Neural progenitor cell (in vitro differentiated cells): ENCODE measurements at regions not wholly inside any gene's neighbourhood (a gene's known extent, or its start where the extent isn't known, plus 50 kb on each side); places are given as distances from the start of the nearest gene placed in this dataset.

ENCODE experiments used
- DNase-seq: peaks from one replicate; pipeline ENCODE4 v3.0.0-alpha.2; 2016; ENCODE audit warnings: low spot score
- H2AFZ ChIP-seq: fragments of 200-600 bp; sonication (generic); replicated peaks from 2 replicates; pipeline ENCODE4 v1.6.1; 2016; ENCODE audit warnings: antibody characterized with exemption
- H3F3A ChIP-seq: fragments of 200-600 bp; sonication (generic); 2 replicates; pipeline ENCODE4 v1.6.1; 2016; ENCODE audit warnings: antibody characterized with exemption, low read depth
- H3K27ac ChIP-seq: fragments of 200-600 bp; sonication (generic); 2 replicates; pipeline ENCODE4 v1.5.1; 2016; ENCODE audit warnings: mild to moderate bottlenecking
- H3K27me3 ChIP-seq: fragments of 200-600 bp; sonication (generic); 2 replicates; pipeline ENCODE4 v1.6.1; 2016; ENCODE audit warnings: mild to moderate bottlenecking, moderate library complexity
- H3K36me3 ChIP-seq: fragments of 200-600 bp; sonication (generic); 2 replicates; pipeline ENCODE4 v1.5.1; 2016
- H3K4me1 ChIP-seq: fragments of 200-600 bp; sonication (generic); 2 replicates; pipeline ENCODE4 v1.6.1; 2016; ENCODE audit warnings: mixed run types
- H3K4me2 ChIP-seq: fragments of 200-600 bp; sonication (generic); 2 replicates; pipeline ENCODE4 v1.6.1; 2016
- H3K4me3 ChIP-seq: fragments of 200-600 bp; sonication (generic); 2 replicates; pipeline ENCODE4 v1.5.1; 2016
- H3K79me2 ChIP-seq: fragments of 200-600 bp; sonication (generic); 2 replicates; pipeline ENCODE4 v1.6.1; 2016; ENCODE audit warnings: low read depth
- H3K9ac ChIP-seq: fragments of 200-600 bp; sonication (generic); 2 replicates; pipeline ENCODE4 v1.6.1; 2016
- H3K9me3 ChIP-seq: fragments of 200-600 bp; sonication (generic); 2 replicates; pipeline ENCODE4 v1.5.1; 2016; ENCODE audit warnings: low read depth
- H4K20me1 ChIP-seq: fragments of 200-600 bp; sonication (generic); 2 replicates; pipeline ENCODE4 v1.6.1; 2016; ENCODE audit warnings: low read depth
- H3K27ac Mint-ChIP-seq: 3 replicates; pipeline ENCODE4 v1.8.0; 2021; ENCODE audit warnings: mixed read lengths
- H3K27me3 Mint-ChIP-seq: 2 replicates; pipeline ENCODE4 v1.8.0; 2022; ENCODE audit warnings: low read depth, mild to moderate bottlenecking, inconsistent platforms, moderate library complexity, mixed read lengths; ENCODE audit not compliant: insufficient read depth
- H3K36me3 Mint-ChIP-seq: 3 replicates; pipeline ENCODE4 v1.8.0; 2021; ENCODE audit warnings: mixed read lengths
- H3K4me1 Mint-ChIP-seq: 3 replicates; pipeline ENCODE4 v1.8.0; 2021; ENCODE audit warnings: mixed read lengths
- H3K4me3 Mint-ChIP-seq: 3 replicates; pipeline ENCODE4 v1.8.0; 2021; ENCODE audit warnings: mild to moderate bottlenecking, moderate library complexity, mixed read lengths
- H3K9me3 Mint-ChIP-seq: 3 replicates; pipeline ENCODE4 v1.8.0; 2020; ENCODE audit warnings: mixed read lengths
- EZH2 ChIP-seq: fragments of 200-600 bp; sonication (generic); IDR thresholded peaks from 2 replicates; pipeline ENCODE4 v1.6.1; 2017; ENCODE audit warnings: antibody characterized with exemption, mild to moderate bottlenecking, moderate library complexity
- EZH2phosphoT487 ChIP-seq: fragments of 200-600 bp; sonication (generic); IDR thresholded peaks from 2 replicates; pipeline ENCODE4 v1.6.1; 2017; ENCODE audit warnings: antibody characterized with exemption
- TF ChIP-seq, protein P1 (sequence below): fragments of 200-600 bp; sonication (generic); IDR thresholded peaks from 2 replicates; pipeline ENCODE4 v1.5.1; 2017; ENCODE audit warnings: antibody characterized with exemption, mild to moderate bottlenecking

DNA sequence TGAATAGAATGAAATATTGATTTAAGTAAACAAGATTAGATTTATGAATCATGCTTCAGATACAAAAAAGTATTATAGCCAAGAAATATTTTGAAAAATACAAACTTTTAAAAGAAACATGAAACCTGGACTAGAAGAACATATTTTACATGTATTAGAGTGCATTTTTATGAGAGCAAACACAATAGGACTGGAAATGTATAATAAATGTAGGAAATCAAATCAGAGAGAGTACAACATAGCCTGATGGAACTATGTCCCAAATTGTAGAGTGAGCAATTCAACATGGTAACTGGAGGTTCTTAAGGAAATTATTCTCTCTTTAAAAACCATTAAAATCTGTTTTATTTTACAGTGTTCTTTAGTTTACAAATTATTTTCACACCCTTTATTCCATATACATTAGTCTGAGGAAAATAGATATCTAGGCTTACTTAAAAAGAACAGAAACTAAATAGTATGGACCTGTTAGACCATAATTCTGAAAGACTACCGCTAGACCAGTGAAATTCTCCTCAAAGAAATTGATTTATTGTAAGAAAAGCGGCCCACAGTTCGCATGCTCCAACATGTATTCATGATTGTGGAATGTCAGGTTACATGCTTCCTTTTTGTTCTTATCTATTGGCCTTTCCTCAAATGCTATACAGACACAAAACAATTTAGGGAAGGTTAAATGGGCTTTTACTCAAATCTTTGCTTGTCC, 1526.5 kb upstream of the SLC10A2 start:
- Mint-ChIP-seq H3K9me3 (no peaks in the 10 kb centered on the region), H3K36me3 (no peaks in the 10 kb centered on the region), H3K27me3 (no peaks in the 10 kb centered on the region), H3K4me3 (no peak overlapping the region), H3K4me1 (peaks cover 3% of the 10 kb centered on the region), H3K27ac (no peak overlapping the region)
- no peak for DNase-seq
- Histone ChIP-seq H3K27ac (no peak overlapping the region), H3K9ac (no peak overlapping the region), H3K4me1 (peaks cover 3% of the 10 kb centered on the region), H3K4me3 (no peak overlapping the region), H3K79me2 (no peaks in the 10 kb centered on the region), H3K4me2 (no peak overlapping the region), H4K20me1 (no peaks in the 10 kb centered on the region), H3K36me3 (no peaks in the 10 kb centered on the region), H3K27me3 (no peaks in the 10 kb centered on the region), H2AFZ (no peak overlapping the region), H3F3A (no peaks in the 10 kb centered on the region), H3K9me3 (no peaks in the 10 kb centered on the region)
- TF ChIP-seq, protein P1, sequence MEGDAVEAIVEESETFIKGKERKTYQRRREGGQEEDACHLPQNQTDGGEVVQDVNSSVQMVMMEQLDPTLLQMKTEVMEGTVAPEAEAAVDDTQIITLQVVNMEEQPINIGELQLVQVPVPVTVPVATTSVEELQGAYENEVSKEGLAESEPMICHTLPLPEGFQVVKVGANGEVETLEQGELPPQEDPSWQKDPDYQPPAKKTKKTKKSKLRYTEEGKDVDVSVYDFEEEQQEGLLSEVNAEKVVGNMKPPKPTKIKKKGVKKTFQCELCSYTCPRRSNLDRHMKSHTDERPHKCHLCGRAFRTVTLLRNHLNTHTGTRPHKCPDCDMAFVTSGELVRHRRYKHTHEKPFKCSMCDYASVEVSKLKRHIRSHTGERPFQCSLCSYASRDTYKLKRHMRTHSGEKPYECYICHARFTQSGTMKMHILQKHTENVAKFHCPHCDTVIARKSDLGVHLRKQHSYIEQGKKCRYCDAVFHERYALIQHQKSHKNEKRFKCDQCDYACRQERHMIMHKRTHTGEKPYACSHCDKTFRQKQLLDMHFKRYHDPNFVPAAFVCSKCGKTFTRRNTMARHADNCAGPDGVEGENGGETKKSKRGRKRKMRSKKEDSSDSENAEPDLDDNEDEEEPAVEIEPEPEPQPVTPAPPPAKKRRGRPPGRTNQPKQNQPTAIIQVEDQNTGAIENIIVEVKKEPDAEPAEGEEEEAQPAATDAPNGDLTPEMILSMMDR, result no peak
- TF ChIP-seq EZH2 (no peak), EZH2phosphoT487 (no peak)

- DNase-seq, result no peak
- no peaks in the 10 kb centered on the region for H3F3A ChIP-seq
- H3K9ac ChIP-seq, result no peak overlapping the region
- Mint-ChIP-seq H3K27me3 (no peaks in the 10 kb centered on the region), H3K36me3 (no peaks in the 10 kb centered on the region), H3K4me1 (no peaks in the 10 kb centered on the region), H3K27ac (no peak overlapping the region), H3K9me3 (no peaks in the 10 kb centered on the region), H3K4me3 (no peak overlapping the region)
- TF ChIP-seq EZH2phosphoT487, result no peak
- TF ChIP-seq, protein P1, result no peak
- TF ChIP-seq EZH2, result no peak
- no peak overlapping the region for H3K27ac ChIP-seq
- no peaks in the 10 kb centered on the region for H3K9me3 ChIP-seq
- no peaks in the 10 kb centered on the region for H3K4me1 ChIP-seq
- H3K27me3 ChIP-seq, result no peaks in the 10 kb centered on the region
- no peak overlapping the region for H3K4me3 ChIP-seq
- no peaks in the 10 kb centered on the region for H4K20me1 ChIP-seq
- no peak overlapping the region for H3K4me2 ChIP-seq
- no peaks in the 10 kb centered on the region for H3K36me3 ChIP-seq
- no peak overlapping the region for H2AFZ ChIP-seq
- H3K79me2 ChIP-seq, result no peaks in the 10 kb centered on the region
Measured at GRCh38 chr13:104592127-104592526, 1525.9 kb upstream of the SLC10A2 start.

GRCh38 chr13:104586051-104586746, 1520.0 kb upstream of the SLC10A2 start:
- Histone ChIP-seq H3K4me3 (no peak overlapping the region), H2AFZ (peak overlapping the region; percentile 48), H3K4me1 (no peaks in the 10 kb centered on the region), H3K27me3 (no peaks in the 10 kb centered on the region), H4K20me1 (no peaks in the 10 kb centered on the region), H3K27ac (no peak overlapping the region), H3F3A (no peaks in the 10 kb centered on the region), H3K4me2 (no peak overlapping the region), H3K9me3 (no peaks in the 10 kb centered on the region), H3K9ac (no peak overlapping the region), H3K79me2 (no peaks in the 10 kb centered on the region), H3K36me3 (no peaks in the 10 kb centered on the region)
- TF ChIP-seq EZH2phosphoT487 (no peak), EZH2 (no peak)
- TF ChIP-seq, protein P1, result no peak
- Mint-ChIP-seq H3K36me3 (no peaks in the 10 kb centered on the region), H3K4me3 (no peak overlapping the region), H3K4me1 (peaks cover 5% of the 10 kb centered on the region), H3K9me3 (peaks cover 14% of the 10 kb centered on the region), H3K27ac (peak overlapping the region; percentile 26), H3K27me3 (peaks cover 6% of the 10 kb centered on the region)
- no peak for DNase-seq
